GM12891 (cell line): ENCODE measurements at regions not wholly inside any gene's neighbourhood (a gene's known extent, or its start where the extent isn't known, plus 50 kb on each side); places are given as distances from the start of the nearest gene placed in this dataset.

Source experiments
- POLR2A ChIP-seq: IDR thresholded peaks from 2 replicates; pipeline ENCODE4 v1.6.1; 2011; ENCODE audit warnings: low read depth, low read length, control low read depth
- TAF1 ChIP-seq: IDR thresholded peaks from 2 replicates; pipeline ENCODE4 v1.6.1; 2011; ENCODE audit warnings: low read depth, low read length, control low read depth

GRCh38 chr12:92304371-92305055 lies 158.9 kb upstream of the BTG1 start:
- TF ChIP-seq POLR2A (no peak), TAF1 (no peak)
